Fibroblast of the aortic adventitia (primary cell): ENCODE measurements at regions not wholly inside any gene's neighbourhood (a gene's known extent, or its start where the extent isn't known, plus 50 kb on each side); places are given as distances from the start of the nearest gene placed in this dataset.

Source experiments
- DNase-seq: peaks from one replicate; pipeline ENCODE4 v3.0.0-alpha.2; 2010; ENCODE audit warnings: low read depth
- H3K4me3 ChIP-seq: 2 replicates; pipeline ENCODE4 v1.5.1; 2011; ENCODE audit warnings: low read depth, mild to moderate bottlenecking, control low read depth, low read length, moderate library complexity
- TF ChIP-seq, protein P1 (sequence below): IDR thresholded peaks from 2 replicates; pipeline ENCODE4 v1.5.1; 2011; ENCODE audit warnings: mild to moderate bottlenecking, low read length, control low read depth, inconsistent platforms; ENCODE audit not compliant: insufficient read depth

DNA sequence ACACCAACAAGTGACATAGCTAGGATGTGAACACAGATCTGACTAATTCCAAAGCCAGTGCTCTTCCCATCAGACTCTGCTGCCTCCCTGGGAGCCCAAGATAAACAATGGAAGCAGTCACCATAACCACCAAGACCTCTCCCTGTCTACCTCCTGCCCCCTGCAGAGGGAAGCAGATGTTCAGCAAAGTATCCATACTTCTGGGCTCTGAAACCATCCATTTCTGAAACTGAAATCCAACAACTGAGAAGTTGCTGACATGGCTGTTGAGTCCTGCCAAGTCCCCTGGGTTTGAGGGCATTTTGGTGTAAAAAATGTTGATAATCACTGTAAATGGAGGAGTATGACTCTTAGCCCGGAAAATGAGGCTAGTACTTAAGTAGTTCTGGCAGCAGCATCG lies 102.1 kb downstream of the TYW3 start:
- DNase-seq: no peak
- H3K4me3 ChIP-seq: no peak overlapping the region
- TF ChIP-seq, protein P1, sequence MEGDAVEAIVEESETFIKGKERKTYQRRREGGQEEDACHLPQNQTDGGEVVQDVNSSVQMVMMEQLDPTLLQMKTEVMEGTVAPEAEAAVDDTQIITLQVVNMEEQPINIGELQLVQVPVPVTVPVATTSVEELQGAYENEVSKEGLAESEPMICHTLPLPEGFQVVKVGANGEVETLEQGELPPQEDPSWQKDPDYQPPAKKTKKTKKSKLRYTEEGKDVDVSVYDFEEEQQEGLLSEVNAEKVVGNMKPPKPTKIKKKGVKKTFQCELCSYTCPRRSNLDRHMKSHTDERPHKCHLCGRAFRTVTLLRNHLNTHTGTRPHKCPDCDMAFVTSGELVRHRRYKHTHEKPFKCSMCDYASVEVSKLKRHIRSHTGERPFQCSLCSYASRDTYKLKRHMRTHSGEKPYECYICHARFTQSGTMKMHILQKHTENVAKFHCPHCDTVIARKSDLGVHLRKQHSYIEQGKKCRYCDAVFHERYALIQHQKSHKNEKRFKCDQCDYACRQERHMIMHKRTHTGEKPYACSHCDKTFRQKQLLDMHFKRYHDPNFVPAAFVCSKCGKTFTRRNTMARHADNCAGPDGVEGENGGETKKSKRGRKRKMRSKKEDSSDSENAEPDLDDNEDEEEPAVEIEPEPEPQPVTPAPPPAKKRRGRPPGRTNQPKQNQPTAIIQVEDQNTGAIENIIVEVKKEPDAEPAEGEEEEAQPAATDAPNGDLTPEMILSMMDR: no peak

- TF ChIP-seq, protein P1: no peak
- DNase-seq: no peak
Measured at GRCh38 chr1:74842726-74843125, 109.8 kb downstream of the TYW3 start.

DNA sequence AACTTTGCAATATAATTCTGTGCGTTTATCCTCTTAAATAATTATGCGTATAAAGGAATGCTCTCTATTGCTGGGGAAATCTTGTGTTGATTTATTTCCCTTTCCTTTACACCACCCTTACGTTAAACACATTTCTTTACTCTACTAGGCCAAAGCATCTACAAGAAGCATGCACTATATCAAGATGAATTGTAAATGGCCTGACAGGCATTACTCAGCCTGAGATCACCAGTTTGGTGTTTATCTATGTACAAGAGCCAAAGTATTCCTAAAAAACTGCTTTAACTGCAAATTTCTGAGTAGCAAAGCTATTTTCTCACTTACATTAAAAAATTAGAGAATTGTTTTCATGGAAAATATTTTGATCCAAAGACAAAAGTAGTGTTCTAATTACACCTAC lies 114.8 kb downstream of the TYW3 start:
- TF ChIP-seq, protein P1: no peak
- H3K4me3 ChIP-seq: no peak overlapping the region
- DNase-seq: no peak

More at GRCh38 chr1:74842726-74843125, 109.8 kb downstream of the TYW3 start:
- H3K4me3 ChIP-seq: no peak overlapping the region

DNA sequence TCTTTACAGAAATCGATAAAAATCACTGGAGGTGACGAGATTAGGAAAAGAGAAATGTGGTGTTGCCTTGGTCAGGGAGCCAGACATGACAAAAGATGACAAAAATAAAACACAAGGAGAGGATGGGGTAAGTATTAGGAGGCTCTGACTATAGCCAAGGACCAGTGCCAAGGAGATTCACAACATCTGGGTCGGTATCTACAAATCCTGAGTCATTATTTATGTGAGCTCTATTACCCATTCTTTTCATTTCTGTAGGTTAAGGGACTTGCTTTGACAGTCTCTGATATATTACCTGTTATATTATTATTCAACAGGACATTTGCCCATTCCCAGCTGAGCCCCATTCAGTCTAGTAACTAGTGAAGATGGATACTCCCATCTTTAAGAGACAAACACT lies 120.8 kb downstream of the TYW3 start:
- no peak overlapping the region for H3K4me3 ChIP-seq
- TF ChIP-seq, protein P1: no peak
- DNase-seq: no peak

DNA sequence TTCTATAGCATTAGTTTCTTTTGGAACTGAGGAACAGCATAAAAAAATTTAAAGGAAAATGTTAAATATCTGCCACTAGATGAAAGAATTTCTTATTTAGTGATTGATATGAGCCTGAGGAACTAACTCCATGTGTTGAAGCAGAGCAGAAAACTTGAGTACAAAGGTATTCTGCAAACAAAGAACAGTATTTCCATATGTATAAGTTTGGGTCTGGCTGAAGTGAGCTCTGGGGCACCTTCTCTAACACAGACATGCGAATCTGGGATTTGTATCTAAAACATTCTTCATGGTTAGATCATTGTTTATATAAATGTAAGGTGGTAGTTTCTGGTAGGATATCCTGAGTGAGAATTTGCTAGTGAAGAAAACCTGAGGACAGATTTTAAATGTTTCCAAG lies 123.2 kb downstream of the TYW3 start:
- TF ChIP-seq, protein P1: no peak
- DNase-seq: no peak
- H3K4me3 ChIP-seq: no peak overlapping the region

DNA sequence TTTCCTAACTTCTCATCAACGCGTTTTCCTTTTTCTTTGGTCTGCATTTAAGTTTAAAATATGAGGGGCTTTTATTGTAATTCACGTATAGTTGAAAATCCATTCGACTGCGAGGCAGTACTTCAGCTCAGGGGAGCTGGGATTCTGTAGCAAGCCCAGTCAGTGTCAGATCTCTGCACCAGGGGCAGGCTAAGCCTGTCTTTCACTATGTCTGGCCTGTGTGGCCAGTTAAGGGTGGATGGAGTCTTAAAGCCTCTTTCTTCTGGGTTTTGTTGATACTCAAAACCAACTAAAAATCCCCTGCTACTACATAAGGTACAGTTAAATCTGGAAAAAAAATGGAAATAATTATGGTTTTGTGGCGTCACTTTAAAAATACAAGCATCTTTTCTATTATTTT lies 124.7 kb downstream of the TYW3 start:
- DNase-seq: no peak
- no peak overlapping the region for H3K4me3 ChIP-seq
- TF ChIP-seq, protein P1: no peak

- H3K4me3 ChIP-seq: no peak overlapping the region
- no peak for DNase-seq
- TF ChIP-seq, protein P1: no peak
Measured at GRCh38 chr1:74858136-74858535, 125.2 kb downstream of the TYW3 start.
